ENCODE measurements at regions not wholly inside any gene's neighbourhood (a gene's known extent, or its start where the extent isn't known, plus 50 kb on each side); places are given as distances from the start of the nearest gene placed in this dataset.

DNA sequence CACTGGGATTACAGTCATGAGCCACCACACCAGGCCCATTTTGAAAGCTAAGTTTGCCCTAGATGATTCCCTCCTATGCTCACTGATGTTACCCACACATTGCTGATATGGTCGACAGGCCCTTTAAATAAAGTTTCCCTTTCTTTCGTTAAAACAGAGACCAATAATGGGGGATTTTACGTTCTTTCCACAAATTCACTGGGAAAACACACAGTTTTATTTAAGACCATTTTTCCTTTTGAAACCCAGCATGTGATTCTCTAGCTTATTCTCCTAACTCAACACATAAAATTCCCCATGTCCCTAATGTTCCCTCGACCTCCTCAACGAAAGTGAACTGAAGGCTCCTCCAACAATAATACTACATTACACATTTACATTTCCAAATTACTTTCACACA lies 223.2 kb downstream of the ANAPC1 start:
- CTCF ChIA-PET, result interaction anchor here (1.0 kb wide), 1 partner anchor 18 kb away, joined by 5 read pairs; no protein-coding TSS in a partner anchor
- Histone ChIP-seq H3K27ac (ENCODE audit: low read depth, low read length) (no peak overlapping the region), H3K27me3 (ENCODE audit: control insufficient read depth, insufficient read depth, low read length) (no peaks in the 10 kb centered on the region), H3K9me3 (ENCODE audit: control insufficient read depth, insufficient read depth, low read length) (no peaks in the 10 kb centered on the region), H3K4me3 (ENCODE audit: low read depth, low read length) (no peak overlapping the region)
- TF ChIP-seq, protein P1, sequence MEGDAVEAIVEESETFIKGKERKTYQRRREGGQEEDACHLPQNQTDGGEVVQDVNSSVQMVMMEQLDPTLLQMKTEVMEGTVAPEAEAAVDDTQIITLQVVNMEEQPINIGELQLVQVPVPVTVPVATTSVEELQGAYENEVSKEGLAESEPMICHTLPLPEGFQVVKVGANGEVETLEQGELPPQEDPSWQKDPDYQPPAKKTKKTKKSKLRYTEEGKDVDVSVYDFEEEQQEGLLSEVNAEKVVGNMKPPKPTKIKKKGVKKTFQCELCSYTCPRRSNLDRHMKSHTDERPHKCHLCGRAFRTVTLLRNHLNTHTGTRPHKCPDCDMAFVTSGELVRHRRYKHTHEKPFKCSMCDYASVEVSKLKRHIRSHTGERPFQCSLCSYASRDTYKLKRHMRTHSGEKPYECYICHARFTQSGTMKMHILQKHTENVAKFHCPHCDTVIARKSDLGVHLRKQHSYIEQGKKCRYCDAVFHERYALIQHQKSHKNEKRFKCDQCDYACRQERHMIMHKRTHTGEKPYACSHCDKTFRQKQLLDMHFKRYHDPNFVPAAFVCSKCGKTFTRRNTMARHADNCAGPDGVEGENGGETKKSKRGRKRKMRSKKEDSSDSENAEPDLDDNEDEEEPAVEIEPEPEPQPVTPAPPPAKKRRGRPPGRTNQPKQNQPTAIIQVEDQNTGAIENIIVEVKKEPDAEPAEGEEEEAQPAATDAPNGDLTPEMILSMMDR (IDR thresholded peaks at IDR 0.05; ENCODE audit: low read depth, low read length), result no peak
- no peak for DNase-seq (ENCODE audit: low read depth, low spot score)
- POLR2A ChIA-PET, result no interaction called here

DNA sequence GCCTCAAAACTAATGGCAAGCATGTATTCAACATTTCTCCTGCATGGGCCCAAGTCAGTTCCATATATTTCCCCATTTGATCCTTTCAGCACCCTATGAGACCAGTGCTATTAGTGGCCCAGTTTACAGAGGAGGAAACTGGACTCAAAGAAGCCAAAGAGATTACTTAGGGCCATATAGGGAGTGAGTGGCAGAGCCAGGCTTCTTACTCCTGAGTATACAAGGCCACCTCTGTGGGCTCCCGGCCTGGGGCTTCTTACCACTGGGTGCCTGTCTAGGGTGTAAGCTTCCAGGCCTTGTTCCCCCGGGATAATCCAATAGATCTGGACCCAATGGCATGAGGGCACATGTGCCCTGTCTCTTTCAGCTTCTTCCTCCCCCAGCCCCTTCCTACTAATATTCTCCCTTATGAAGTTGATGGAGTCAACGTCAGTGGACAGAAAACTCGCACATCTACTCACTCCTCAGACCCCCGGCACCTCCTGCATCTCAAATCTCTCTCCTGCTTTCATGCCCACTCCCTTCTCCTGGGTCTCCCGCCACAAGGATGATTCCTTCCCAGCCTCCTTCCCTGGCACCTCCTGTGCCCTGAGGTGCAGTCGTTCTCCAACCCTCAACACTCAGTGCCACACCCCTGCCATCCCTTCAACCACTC lies 222.6 kb downstream of the ANAPC1 start:
- Histone ChIP-seq H3K27me3 (ENCODE audit: control insufficient read depth, insufficient read depth, low read length) (no peaks in the 10 kb centered on the region), H3K27ac (ENCODE audit: low read depth, low read length) (peak overlapping the region; percentile 3), H3K9me3 (ENCODE audit: control insufficient read depth, insufficient read depth, low read length) (no peaks in the 10 kb centered on the region), H3K4me3 (ENCODE audit: low read depth, low read length) (no peak overlapping the region)
- TF ChIP-seq, protein P1 (IDR thresholded peaks at IDR 0.05; ENCODE audit: low read depth, low read length), result no peak
- DNase-seq (ENCODE audit: low read depth, low spot score), result no peak
- POLR2A ChIA-PET, result no interaction called here
- CTCF ChIA-PET, result interaction anchor here (1.0 kb wide), 1 partner anchor 17 kb away, joined by 5 read pairs; no protein-coding TSS in a partner anchor

DNA sequence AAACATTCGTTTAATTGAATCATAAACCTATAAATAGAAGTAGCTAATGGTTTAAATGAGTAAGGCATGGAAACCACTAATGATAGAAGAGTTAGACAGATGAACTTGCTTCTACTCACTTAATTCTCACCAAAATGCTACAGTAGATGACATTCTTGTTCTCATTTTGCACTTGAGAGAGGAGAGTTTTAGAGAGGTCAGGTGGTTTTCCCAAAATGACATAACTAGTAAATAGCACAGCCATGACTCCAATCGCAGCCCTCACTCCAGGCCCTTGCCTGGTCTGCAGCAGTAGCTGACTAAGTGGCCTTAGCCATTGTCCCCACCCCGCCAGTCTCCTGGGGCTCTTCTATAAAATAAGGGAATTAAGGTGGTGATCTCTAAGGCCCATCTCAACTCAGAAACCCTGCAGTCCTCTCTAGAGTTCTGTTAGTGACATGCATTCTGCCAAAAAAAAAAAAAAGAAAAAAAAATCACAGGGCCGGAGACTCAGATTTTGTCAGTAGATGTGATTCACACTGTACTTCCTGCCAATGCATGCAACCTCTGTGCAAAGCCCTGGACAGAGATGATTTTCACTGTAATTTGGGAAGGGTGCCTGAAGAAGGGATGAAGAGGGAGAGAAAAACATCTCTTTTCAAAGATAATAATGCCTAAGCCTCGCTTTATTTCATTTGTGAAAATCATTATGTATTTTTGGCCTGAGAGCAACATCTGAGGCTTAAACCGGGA lies 221.8 kb downstream of the ANAPC1 start:
- H3K27me3 ChIP-seq (ENCODE audit: control insufficient read depth, insufficient read depth, low read length), result no peaks in the 10 kb centered on the region
- peak overlapping the region; percentile 57 for H3K27ac ChIP-seq (ENCODE audit: low read depth, low read length)
- ChIA-PET CTCF (no interaction called here), POLR2A (interaction anchor here (0.5 kb wide), 1 partner anchor 38 kb away, joined by 5 read pairs; no protein-coding TSS in a partner anchor)
- TF ChIP-seq, protein P1 (IDR thresholded peaks at IDR 0.05; ENCODE audit: low read depth, low read length), result no peak
- no peaks in the 10 kb centered on the region for H3K9me3 ChIP-seq (ENCODE audit: control insufficient read depth, insufficient read depth, low read length)
- DNase-seq (ENCODE audit: low read depth, low spot score), result no peak
- no peak overlapping the region for H3K4me3 ChIP-seq (ENCODE audit: low read depth, low read length)

DNA sequence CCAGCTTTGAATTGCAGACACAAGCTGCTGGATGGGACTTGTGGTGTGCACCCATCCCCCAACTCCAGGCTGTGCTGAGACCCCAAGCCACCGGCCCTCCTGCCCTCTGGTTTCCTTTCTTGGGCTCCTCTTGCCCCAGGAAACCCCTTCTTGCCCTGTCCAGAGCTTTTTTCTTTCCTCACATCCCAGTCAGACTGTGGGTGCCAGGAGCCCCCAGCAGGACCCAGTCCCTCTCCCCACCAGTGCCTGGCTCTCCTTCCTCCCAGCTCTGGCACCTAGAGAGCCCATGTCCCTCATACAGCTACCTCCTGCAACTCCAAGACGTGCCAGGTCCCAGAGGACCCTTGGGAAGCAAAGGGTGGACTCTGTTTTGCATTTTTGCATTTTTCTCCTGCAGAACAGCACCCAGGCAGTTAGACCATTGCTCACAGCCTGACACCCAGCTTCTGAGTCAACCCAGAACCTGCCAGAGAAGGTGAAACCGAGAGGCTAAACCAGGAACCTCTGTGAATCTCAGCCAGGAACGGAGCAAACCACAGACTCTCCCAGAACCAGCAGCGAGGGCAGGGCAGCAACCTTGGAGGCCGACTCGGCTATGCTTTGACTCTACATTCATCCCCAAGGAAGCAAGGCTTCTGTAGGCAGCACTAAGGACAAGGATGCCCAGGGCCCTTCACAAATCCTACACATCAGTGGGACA lies 221.1 kb downstream of the ANAPC1 start:
- Histone ChIP-seq H3K4me3 (ENCODE audit: low read depth, low read length) (no peak overlapping the region), H3K9me3 (ENCODE audit: control insufficient read depth, insufficient read depth, low read length) (no peaks in the 10 kb centered on the region), H3K27me3 (ENCODE audit: control insufficient read depth, insufficient read depth, low read length) (no peaks in the 10 kb centered on the region), H3K27ac (ENCODE audit: low read depth, low read length) (peak overlapping the region; percentile 57)
- CTCF ChIA-PET, result no interaction called here
- DNase-seq (ENCODE audit: low read depth, low spot score), result no peak
- TF ChIP-seq, protein P1 (IDR thresholded peaks at IDR 0.05; ENCODE audit: low read depth, low read length), result no peak
- POLR2A ChIA-PET, result interaction anchor here (0.5 kb wide), 1 partner anchor 37 kb away, joined by 5 read pairs; no protein-coding TSS in a partner anchor
